Ovary (tissue), 7 donors: ENCODE measurements at regions not wholly inside any gene's neighbourhood (a gene's known extent, or its start where the extent isn't known, plus 50 kb on each side); places are given as distances from the start of the nearest gene placed in this dataset.

ENCODE experiments used
- DNase-seq, 5 donors: peaks; one replicate each; pipeline ENCODE4 v3.0.0-alpha.2; 2019 to 2020
- H3K27ac ChIP-seq, 2 donors: fragments of 200-600 bp; one replicate each; pipeline versions ENCODE4 v1.5.1 to v1.8.0; 2019 to 2022
- H3K27me3 ChIP-seq: fragments of 200-600 bp; one replicate; pipeline ENCODE4 v1.8.0; 2022
- H3K36me3 ChIP-seq: fragments of 200-600 bp; sonication (generic); one replicate; pipeline ENCODE4 v1.5.1; 2019
- H3K4me1 ChIP-seq: one replicate; pipeline ENCODE4 v1.8.1; 2013; ENCODE audit warnings: mild to moderate bottlenecking, moderate library complexity; ENCODE audit not compliant: insufficient read depth
- H3K4me3 ChIP-seq: fragments of 200-600 bp; sonication (generic); one replicate; pipeline ENCODE4 v1.5.1; 2017
- H3K9me3 ChIP-seq, 2 donors: fragments of 200-600 bp in 1 of 2; sonication (generic) in 1 of 2; one replicate each; pipeline versions ENCODE4 v1.5.1 to v1.8.1; 2013 to 2019; ENCODE audit warnings: mild to moderate bottlenecking in 1 of 2, moderate library complexity in 1 of 2
- EP300 ChIP-seq: sonication (generic); formaldehyde crosslinking; IDR thresholded peaks from one replicate; pipeline ENCODE4 v1.6.1; 2017; ENCODE audit warnings: antibody characterized with exemption
- POLR2A ChIP-seq: fragments of 450-650 bp; IDR thresholded peaks from one replicate; pipeline ENCODE4 v1.6.1; 2017; ENCODE audit warnings: antibody characterized with exemption, mild to moderate bottlenecking, moderate library complexity
- WGBS, 3 donors: extraction: QIAGEN DNeasy Blood & Tissue Kit in 1 of 3; methylation state at CpG; one replicate each; pipeline versions ENCODE4 v1.1.5 to v1.1.7; 2013 to 2017; 5-methylcytosine and 5-hydroxymethylcytosine counted together
- intact Hi-C, 4 donors: fragments of 100-400 bp; cut with DNase I; formaldehyde crosslinking; loops; one replicate each; pipeline versions ENCODE4 v1.11.0 to v1.15.1; 2022 to 2023
- TF ChIP-seq, protein P1 (sequence below), 3 donors: fragments of 450-650 bp in 2 of 3; fragments of 200-600 bp in 1 of 3; IDR thresholded peaks; one replicate each; pipeline versions ENCODE4 v1.5.1 to v1.8.0; 2016 to 2022; ENCODE audit warnings: antibody characterized with exemption in 3 of 3, mild to moderate bottlenecking in 1 of 3
- donor health status: DM: no; HTN: no; CAD: no; lungs with moderate emphysema.
- donor health status: DM: no; HTN: no; CAD: no.
- donor health status: Bipolar disorder and iron deficiency.
- donor health status: DM: no; HTN: no; CAD: no.
- donor health status: DM: yes; HTN: yes; CAD: no.

DNA sequence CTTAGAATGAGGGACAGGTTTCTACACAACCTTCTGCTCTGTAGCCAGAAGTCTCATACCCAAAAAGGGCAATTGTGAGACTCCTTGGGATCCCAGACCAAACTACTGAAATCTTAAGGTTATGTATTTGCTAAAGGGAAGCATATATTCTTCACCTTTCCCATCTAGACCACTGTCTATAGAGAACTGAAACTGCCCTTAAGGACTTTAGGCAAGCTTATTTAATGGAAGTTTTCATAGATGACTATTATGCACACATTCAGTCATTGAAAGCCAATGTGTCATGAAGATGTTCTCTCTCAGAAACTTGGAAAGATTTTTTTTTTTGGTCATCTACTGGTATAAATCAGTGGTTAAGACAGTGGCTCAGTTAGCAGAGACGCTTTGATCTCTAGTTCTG lies 365.3 kb downstream of the MCTP2 start:
- Histone ChIP-seq H3K36me3 (no peaks in the 10 kb centered on the region), H3K9me3 (no peaks in the 10 kb centered on the region), H3K27ac (no peak overlapping the region), H3K4me3 (no peak overlapping the region), H3K27me3 (no peaks in the 10 kb centered on the region), H3K4me1 (no peaks in the 10 kb centered on the region)
- 95 to 98% (median 95%) methylated on average over 1 of the region's 1 CpG for WGBS, 3 donors
- intact Hi-C loops, result no loop called here
- no peak for TF ChIP-seq EP300
- DNase-seq, result no peak

DNA sequence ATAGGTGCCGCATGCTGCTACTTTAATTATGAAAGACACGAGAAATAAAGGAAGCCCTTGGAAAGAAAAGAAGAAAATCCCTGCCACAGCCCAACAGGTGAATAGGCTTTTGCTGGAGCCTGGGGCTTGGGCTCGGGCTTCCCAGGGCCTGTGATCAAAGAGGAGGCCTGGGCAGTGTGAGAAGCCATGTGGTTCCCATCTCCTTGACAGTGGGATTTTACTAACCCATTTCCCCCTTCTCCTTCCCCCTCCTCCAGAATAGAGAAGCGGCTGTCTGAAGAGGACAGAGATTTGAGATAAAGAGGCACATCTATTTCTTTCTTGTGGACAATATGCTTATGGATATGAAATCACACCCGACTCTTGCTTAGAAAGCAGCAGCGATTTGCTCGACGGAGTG lies 369.1 kb downstream of the MCTP2 start:
- Histone ChIP-seq H3K9me3 (no peaks in the 10 kb centered on the region), H3K36me3 (no peaks in the 10 kb centered on the region), H3K4me1 (peaks cover 8% of the 10 kb centered on the region), H3K4me3 (no peak overlapping the region), H3K27me3 (no peaks in the 10 kb centered on the region), H3K27ac (no peak overlapping the region)
- TF ChIP-seq EP300 (no peak), POLR2A (no peak)
- TF ChIP-seq, protein P1, sequence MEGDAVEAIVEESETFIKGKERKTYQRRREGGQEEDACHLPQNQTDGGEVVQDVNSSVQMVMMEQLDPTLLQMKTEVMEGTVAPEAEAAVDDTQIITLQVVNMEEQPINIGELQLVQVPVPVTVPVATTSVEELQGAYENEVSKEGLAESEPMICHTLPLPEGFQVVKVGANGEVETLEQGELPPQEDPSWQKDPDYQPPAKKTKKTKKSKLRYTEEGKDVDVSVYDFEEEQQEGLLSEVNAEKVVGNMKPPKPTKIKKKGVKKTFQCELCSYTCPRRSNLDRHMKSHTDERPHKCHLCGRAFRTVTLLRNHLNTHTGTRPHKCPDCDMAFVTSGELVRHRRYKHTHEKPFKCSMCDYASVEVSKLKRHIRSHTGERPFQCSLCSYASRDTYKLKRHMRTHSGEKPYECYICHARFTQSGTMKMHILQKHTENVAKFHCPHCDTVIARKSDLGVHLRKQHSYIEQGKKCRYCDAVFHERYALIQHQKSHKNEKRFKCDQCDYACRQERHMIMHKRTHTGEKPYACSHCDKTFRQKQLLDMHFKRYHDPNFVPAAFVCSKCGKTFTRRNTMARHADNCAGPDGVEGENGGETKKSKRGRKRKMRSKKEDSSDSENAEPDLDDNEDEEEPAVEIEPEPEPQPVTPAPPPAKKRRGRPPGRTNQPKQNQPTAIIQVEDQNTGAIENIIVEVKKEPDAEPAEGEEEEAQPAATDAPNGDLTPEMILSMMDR (IDR thresholded peaks at IDR 0.05), result no peak
- no peak for DNase-seq
- WGBS, 3 donors, result 80 to 83% (median 81%) methylated on average over 8 of the region's 8 CpGs
- intact Hi-C loops, result no loop called here

DNA sequence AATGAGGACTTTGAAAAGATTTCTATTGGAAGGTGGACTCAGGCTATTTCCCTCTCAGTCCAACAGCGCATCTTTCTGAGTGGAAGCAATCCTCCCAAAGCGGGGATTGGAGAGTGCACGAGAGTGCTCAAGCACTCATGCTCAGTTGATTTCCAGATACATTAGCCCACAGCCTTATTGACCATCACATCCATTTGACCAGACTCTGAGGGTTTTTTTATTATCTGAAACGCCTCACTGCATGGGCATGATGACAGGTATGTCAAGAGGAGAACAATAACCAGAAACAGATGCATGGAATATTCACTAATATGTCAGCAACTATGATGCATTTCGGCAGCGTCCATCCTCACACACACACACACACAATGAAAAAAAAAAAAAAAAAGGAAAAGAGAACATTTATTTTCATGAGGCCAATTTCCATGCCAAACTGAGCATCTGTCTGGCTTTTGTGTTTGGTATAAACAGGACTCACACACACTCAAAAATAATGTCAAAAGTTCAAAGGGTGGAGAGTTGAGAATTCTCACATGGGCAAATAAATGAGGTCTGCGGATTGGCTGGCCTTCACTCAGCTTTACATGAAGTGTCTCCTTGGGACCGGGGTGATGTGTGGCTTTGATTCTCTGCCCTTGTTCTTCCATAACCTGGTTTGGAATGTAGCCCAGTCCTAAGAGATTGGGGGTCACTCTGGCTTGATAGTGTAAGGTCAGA lies 371.6 kb downstream of the MCTP2 start:
- intact Hi-C loops, result no loop called here
- H3K4me3 ChIP-seq, result no peak overlapping the region
- peaks cover 10% of the 10 kb centered on the region for H3K4me1 ChIP-seq
- no peak overlapping the region for H3K27ac ChIP-seq
- no peak for TF ChIP-seq POLR2A
- TF ChIP-seq, protein P1 (IDR thresholded peaks at IDR 0.05), result no peak
- no peak for TF ChIP-seq EP300
- no peaks in the 10 kb centered on the region for H3K9me3 ChIP-seq
- H3K36me3 ChIP-seq, result no peaks in the 10 kb centered on the region
- H3K27me3 ChIP-seq, result no peaks in the 10 kb centered on the region
- peak in 2 of 5 donors; percentile 28 to 40 for DNase-seq
- WGBS, 3 donors, result 30 to 39% (median 30%) methylated on average over 8 of the region's 8 CpGs

DNA sequence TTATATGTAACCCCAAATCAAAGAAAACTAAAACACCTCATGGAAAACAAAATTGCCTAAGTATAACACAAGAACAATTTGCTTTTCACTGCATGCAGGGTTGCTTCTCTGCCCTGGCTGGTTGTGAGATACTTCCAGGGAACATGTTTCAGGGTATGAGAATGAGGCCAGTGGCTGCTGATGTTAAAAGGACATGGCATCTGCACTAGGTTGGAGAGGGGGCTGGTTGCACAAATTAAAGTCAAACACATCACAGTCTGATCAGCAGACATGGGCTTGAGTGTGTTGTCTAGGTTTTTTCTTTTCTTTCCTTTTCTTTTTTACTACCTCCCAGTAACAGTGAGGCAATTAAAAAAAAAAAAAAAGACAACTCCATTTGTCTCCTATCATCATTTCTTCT lies 374.9 kb downstream of the MCTP2 start:
- no peak for TF ChIP-seq EP300
- TF ChIP-seq, protein P1 (IDR thresholded peaks at IDR 0.05), result no peak
- no peak for TF ChIP-seq POLR2A
- no peaks in the 10 kb centered on the region for H3K36me3 ChIP-seq
- peaks cover 10% of the 10 kb centered on the region for H3K4me1 ChIP-seq
- H3K9me3 ChIP-seq, result no peaks in the 10 kb centered on the region
- intact Hi-C loops, result no loop called here
- DNase-seq, result no peak
- no peak overlapping the region for H3K4me3 ChIP-seq
- H3K27me3 ChIP-seq, result no peaks in the 10 kb centered on the region
- H3K27ac ChIP-seq, result no peak overlapping the region

DNA sequence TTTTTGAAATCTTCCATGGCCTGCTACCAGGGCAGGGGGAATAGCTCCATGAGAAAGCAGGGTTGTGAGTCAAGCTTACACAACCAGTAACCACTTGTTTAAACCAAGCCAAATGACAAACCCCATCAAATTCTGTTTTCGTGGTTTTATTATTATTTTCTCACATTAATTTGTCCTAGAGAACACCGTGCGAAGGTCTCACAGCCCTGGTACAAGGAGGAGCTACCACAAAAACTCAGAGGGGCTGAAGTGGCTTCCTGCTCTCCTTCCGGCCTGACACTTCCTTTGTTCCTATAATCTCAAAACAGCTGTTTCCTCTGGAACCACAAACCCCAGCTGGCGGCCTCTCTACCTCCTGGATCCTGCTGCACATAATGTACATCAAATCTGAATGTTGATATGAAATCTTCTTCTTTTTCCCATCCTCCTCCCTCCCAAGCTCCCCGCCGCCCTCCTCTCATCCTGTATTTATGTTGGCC lies 375.9 kb downstream of the MCTP2 start:
- no peak for TF ChIP-seq EP300
- TF ChIP-seq POLR2A, result no peak
- TF ChIP-seq, protein P1 (IDR thresholded peaks at IDR 0.05), result no peak

More for the DNA sequence above, 375.9 kb downstream of the MCTP2 start:
- intact Hi-C loops, result no loop called here
- Histone ChIP-seq H3K36me3 (no peaks in the 10 kb centered on the region), H3K9me3 (no peaks in the 10 kb centered on the region), H3K27me3 (no peaks in the 10 kb centered on the region), H3K4me1 (peaks cover 10% of the 10 kb centered on the region), H3K4me3 (no peak overlapping the region), H3K27ac (peak overlapping the region in 1 of 2 donors; percentile 24)
- 6 to 21% (median 15%) methylated on average over 7 of the region's 7 CpGs for WGBS, 3 donors
- DNase-seq, result peak; percentile 21 to 42 (median 31)
